ENCODE measurements at regions not wholly inside any gene's neighbourhood (a gene's known extent, or its start where the extent isn't known, plus 50 kb on each side); places are given as distances from the start of the nearest gene placed in this dataset.
"Not testable (repeated sequence)": the region's sequence is repeated elsewhere in the genome, so short reads cannot be mapped to it uniquely, and the experiment has no call there.

GRCh38 chr14:43256996-43257395 is 1250.1 kb downstream of the FSCB start:
- H3K4ac ChIP-seq (ENCODE audit: low read depth in 1 of 2, low read length in 2 of 2); H2BK5ac ChIP-seq (ENCODE audit: low read depth, low read length, poor library complexity, severe bottlenecking); H2BK15ac ChIP-seq (ENCODE audit: low read depth, poor library complexity, severe bottlenecking); H3K9me3 ChIP-seq (ENCODE audit: control insufficient read depth, low read length); H2AK5ac ChIP-seq (ENCODE audit: low read length, severe bottlenecking); H3K18ac ChIP-seq (ENCODE audit: low read depth in 1 of 2, low read length in 2 of 2); H3K4me2 ChIP-seq (ENCODE audit: low read length, poor library complexity, severe bottlenecking); H4K91ac ChIP-seq (ENCODE audit: low read length); H2BK12ac ChIP-seq (ENCODE audit: low read length in 2 of 2); H3K27ac ChIP-seq (ENCODE audit: low read length, poor library complexity, severe bottlenecking); H4K8ac ChIP-seq (ENCODE audit: low read length); H2BK120ac ChIP-seq (ENCODE audit: low read depth, low read length); H3K27me3 ChIP-seq (ENCODE audit: control insufficient read depth in 1 of 2, insufficient read depth in 1 of 2, low read length in 2 of 2); H3K9ac ChIP-seq (ENCODE audit: low read length); H3K36me3 ChIP-seq (ENCODE audit: control insufficient read depth in 1 of 2, insufficient read depth in 2 of 2, low read depth in 1 of 2, low read length in 2 of 2); H3K23ac ChIP-seq (ENCODE audit: low read length in 2 of 2); H3K4me1 ChIP-seq (ENCODE audit: control insufficient read depth, insufficient read depth, low read depth, low read length); H3K4me3 ChIP-seq (ENCODE audit: insufficient read depth in 1 of 2, low read depth in 1 of 2, low read length in 2 of 2); DNase-seq; H3K79me1 ChIP-seq (replicated peaks; ENCODE audit: low read length, poor library complexity, severe bottlenecking); H3K14ac ChIP-seq (ENCODE audit: low read length in 2 of 2); H2AFZ ChIP-seq (ENCODE audit: low read depth, low read length): not testable (repeated sequence)
- WGBS, result 100% methylated on average over 1 of the region's 5 CpGs

GRCh38 chr14:43252866-43253265 is 1254.2 kb downstream of the FSCB start:
- Histone ChIP-seq H3K9me3 (ENCODE audit: control insufficient read depth, low read length) (no peaks in the 10 kb centered on the region), H2BK120ac (ENCODE audit: low read depth, low read length) (no peak overlapping the region), H4K91ac (ENCODE audit: low read length) (no peak overlapping the region), H3K4me2 (ENCODE audit: low read length, poor library complexity, severe bottlenecking) (no peak overlapping the region), H3K9ac (ENCODE audit: low read length) (no peak overlapping the region), H3K14ac (ENCODE audit: low read length in 2 of 2) (no peak overlapping the region), H3K79me1 (replicated peaks; ENCODE audit: low read length, poor library complexity, severe bottlenecking) (no peaks in the 10 kb centered on the region), H4K8ac (ENCODE audit: low read length) (no peak overlapping the region), H2AFZ (ENCODE audit: low read depth, low read length) (no peak overlapping the region), H2BK12ac (ENCODE audit: low read length in 2 of 2) (no peak overlapping the region), H3K4ac (ENCODE audit: low read depth in 1 of 2, low read length in 2 of 2) (no peak overlapping the region), H2AK5ac (ENCODE audit: low read length, severe bottlenecking) (no peak overlapping the region), H3K4me1 (ENCODE audit: control insufficient read depth, insufficient read depth, low read depth, low read length) (no peaks in the 10 kb centered on the region), H3K18ac (ENCODE audit: low read depth in 1 of 2, low read length in 2 of 2) (no peak overlapping the region), H2BK5ac (ENCODE audit: low read depth, low read length, poor library complexity, severe bottlenecking) (no peak overlapping the region), H3K36me3 (ENCODE audit: control insufficient read depth in 1 of 2, insufficient read depth in 2 of 2, low read depth in 1 of 2, low read length in 2 of 2) (no peaks in the 10 kb centered on the region), H3K4me3 (ENCODE audit: insufficient read depth in 1 of 2, low read depth in 1 of 2, low read length in 2 of 2) (no peak overlapping the region), H3K23ac (ENCODE audit: low read length in 2 of 2) (no peak overlapping the region), H3K27ac (ENCODE audit: low read length, poor library complexity, severe bottlenecking) (no peak overlapping the region), H3K27me3 (ENCODE audit: control insufficient read depth in 1 of 2, insufficient read depth in 1 of 2, low read length in 2 of 2) (no peaks in the 10 kb centered on the region), H2BK15ac (ENCODE audit: low read depth, poor library complexity, severe bottlenecking) (no peak overlapping the region)
- WGBS, result 99% methylated on average over 6 of the region's 6 CpGs
- no peak for DNase-seq

- Histone ChIP-seq H2BK12ac (ENCODE audit: low read length in 2 of 2) (no peak overlapping the region), H3K23ac (ENCODE audit: low read length in 2 of 2) (no peak overlapping the region), H3K79me1 (replicated peaks; ENCODE audit: low read length, poor library complexity, severe bottlenecking) (no peaks in the 10 kb centered on the region), H2AK5ac (ENCODE audit: low read length, severe bottlenecking) (no peak overlapping the region), H3K9me3 (ENCODE audit: control insufficient read depth, low read length) (peaks cover 4% of the 10 kb centered on the region), H3K4me3 (ENCODE audit: insufficient read depth in 1 of 2, low read depth in 1 of 2, low read length in 2 of 2) (no peak overlapping the region), H3K27ac (ENCODE audit: low read length, poor library complexity, severe bottlenecking) (no peak overlapping the region), H3K4ac (ENCODE audit: low read depth in 1 of 2, low read length in 2 of 2) (no peak overlapping the region), H3K27me3 (ENCODE audit: control insufficient read depth in 1 of 2, insufficient read depth in 1 of 2, low read length in 2 of 2) (no peaks in the 10 kb centered on the region), H3K4me2 (ENCODE audit: low read length, poor library complexity, severe bottlenecking) (no peak overlapping the region), H2BK120ac (ENCODE audit: low read depth, low read length) (no peak overlapping the region), H3K9ac (ENCODE audit: low read length) (no peak overlapping the region), H3K14ac (ENCODE audit: low read length in 2 of 2) (no peak overlapping the region), H3K36me3 (ENCODE audit: control insufficient read depth in 1 of 2, insufficient read depth in 2 of 2, low read depth in 1 of 2, low read length in 2 of 2) (no peaks in the 10 kb centered on the region), H2AFZ (ENCODE audit: low read depth, low read length) (no peak overlapping the region), H3K4me1 (ENCODE audit: control insufficient read depth, insufficient read depth, low read depth, low read length) (no peaks in the 10 kb centered on the region), H2BK15ac (ENCODE audit: low read depth, poor library complexity, severe bottlenecking) (no peak overlapping the region), H2BK5ac (ENCODE audit: low read depth, low read length, poor library complexity, severe bottlenecking) (no peak overlapping the region), H4K8ac (ENCODE audit: low read length) (no peak overlapping the region), H4K91ac (ENCODE audit: low read length) (no peak overlapping the region), H3K18ac (ENCODE audit: low read depth in 1 of 2, low read length in 2 of 2) (no peak overlapping the region)
- DNase-seq, result no peak
- 76% methylated on average over 2 of the region's 3 CpGs for WGBS
These were observed 1257.5 kb downstream of the FSCB start for GRCh38 chr14:43249591-43249990.

GRCh38 chr14:43249116-43249515 is 1258.0 kb downstream of the FSCB start:
- DNase-seq, result no peak
- Histone ChIP-seq H3K36me3 (ENCODE audit: control insufficient read depth in 1 of 2, insufficient read depth in 2 of 2, low read depth in 1 of 2, low read length in 2 of 2) (no peaks in the 10 kb centered on the region), H2AFZ (ENCODE audit: low read depth, low read length) (no peak overlapping the region), H3K4me3 (ENCODE audit: insufficient read depth in 1 of 2, low read depth in 1 of 2, low read length in 2 of 2) (no peak overlapping the region), H4K8ac (ENCODE audit: low read length) (no peak overlapping the region), H2BK5ac (ENCODE audit: low read depth, low read length, poor library complexity, severe bottlenecking) (no peak overlapping the region), H3K9me3 (ENCODE audit: control insufficient read depth, low read length) (peaks cover 4% of the 10 kb centered on the region), H3K9ac (ENCODE audit: low read length) (no peak overlapping the region), H3K79me1 (replicated peaks; ENCODE audit: low read length, poor library complexity, severe bottlenecking) (no peaks in the 10 kb centered on the region), H3K27ac (ENCODE audit: low read length, poor library complexity, severe bottlenecking) (no peak overlapping the region), H3K23ac (ENCODE audit: low read length in 2 of 2) (no peak overlapping the region), H3K14ac (ENCODE audit: low read length in 2 of 2) (no peak overlapping the region), H3K4me2 (ENCODE audit: low read length, poor library complexity, severe bottlenecking) (no peak overlapping the region), H3K27me3 (ENCODE audit: control insufficient read depth in 1 of 2, insufficient read depth in 1 of 2, low read length in 2 of 2) (no peaks in the 10 kb centered on the region), H3K4ac (ENCODE audit: low read depth in 1 of 2, low read length in 2 of 2) (no peak overlapping the region), H3K4me1 (ENCODE audit: control insufficient read depth, insufficient read depth, low read depth, low read length) (no peaks in the 10 kb centered on the region), H2BK12ac (ENCODE audit: low read length in 2 of 2) (no peak overlapping the region), H2BK15ac (ENCODE audit: low read depth, poor library complexity, severe bottlenecking) (no peak overlapping the region), H2AK5ac (ENCODE audit: low read length, severe bottlenecking) (no peak overlapping the region), H4K91ac (ENCODE audit: low read length) (no peak overlapping the region), H3K18ac (ENCODE audit: low read depth in 1 of 2, low read length in 2 of 2) (no peak overlapping the region), H2BK120ac (ENCODE audit: low read depth, low read length) (no peak overlapping the region)

All from mesenchymal stem cell (in vitro differentiated cells and primary cell).